GM19328 (cell line): ENCODE measurements at regions not wholly inside any gene's neighbourhood (a gene's known extent, or its start where the extent isn't known, plus 50 kb on each side); places are given as distances from the start of the nearest gene placed in this dataset.
"Not testable (repeated sequence)": the region's sequence is repeated elsewhere in the genome, so short reads cannot be mapped to it uniquely, and the experiment has no call there.

ENCODE experiments used
- ATAC-seq: cut with Tn5 transposase; IDR thresholded peaks from one replicate; pipeline ENCODE4 v1.9.1; 2021; ENCODE audit warnings: mild to moderate bottlenecking, moderate library complexity; ENCODE audit not compliant: unreplicated experiment

- no peak for ATAC-seq
Observed at GRCh38 chr21:35622612-35623011, 437.7 kb downstream of the SETD4 start.

GRCh38 chr21:35619184-35619583 lies 441.1 kb downstream of the SETD4 start:
- ATAC-seq: no peak

- no peak for ATAC-seq
Observed at GRCh38 chr21:35617491-35617890, 442.8 kb downstream of the SETD4 start.

GRCh38 chr21:35616090-35616489 lies 444.2 kb downstream of the SETD4 start:
- ATAC-seq: no peak

GRCh38 chr21:35615325-35615724 lies 445.0 kb downstream of the SETD4 start:
- no peak for ATAC-seq

DNA sequence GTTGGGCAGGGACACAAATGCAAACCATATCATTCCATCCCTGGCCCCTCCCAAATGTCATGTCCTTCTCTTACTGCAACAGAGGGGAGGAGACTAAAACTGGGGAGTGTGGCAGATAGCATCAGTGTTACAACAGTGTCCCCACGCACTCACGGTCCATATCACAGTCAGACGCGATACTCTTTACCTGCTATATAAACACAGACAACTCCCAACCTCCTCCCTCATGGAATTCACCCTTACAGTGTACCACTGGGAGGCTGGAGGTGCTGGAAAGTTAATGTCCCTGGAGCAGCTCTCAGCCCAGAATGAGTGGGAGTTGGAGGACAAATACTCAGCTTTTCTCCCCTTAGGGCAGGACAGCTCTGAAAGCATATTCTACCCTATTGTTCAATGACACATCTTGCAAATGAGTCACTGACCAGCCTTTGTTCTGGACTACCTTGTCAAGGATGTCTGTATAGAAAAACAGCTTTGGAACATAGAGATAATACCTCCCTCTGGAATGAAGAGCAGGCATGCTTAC lies 445.9 kb downstream of the SETD4 start:
- ATAC-seq: no peak

- no peak for ATAC-seq
Observed at GRCh38 chr21:35611708-35612132, 448.6 kb downstream of the SETD4 start.

DNA sequence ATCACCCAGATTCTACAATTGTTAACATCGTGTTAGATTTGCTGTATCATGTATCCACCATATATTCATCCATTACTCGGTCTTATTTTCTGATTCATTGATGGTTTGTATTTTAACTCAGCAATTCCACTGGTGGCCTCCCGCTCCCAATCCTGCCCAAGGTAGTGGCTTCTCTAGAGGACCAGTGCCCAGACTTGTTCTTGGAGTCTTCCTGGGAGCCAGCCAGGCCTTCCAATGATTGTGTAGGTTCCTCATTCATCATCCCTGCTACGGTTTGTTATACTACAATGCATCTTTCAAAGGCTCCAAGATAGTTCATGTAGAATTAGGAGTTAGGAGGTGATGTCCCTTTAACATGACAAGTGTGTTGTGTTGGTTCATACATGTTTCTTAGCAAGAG lies 451.1 kb downstream of the SETD4 start:
- ATAC-seq: no peak

DNA sequence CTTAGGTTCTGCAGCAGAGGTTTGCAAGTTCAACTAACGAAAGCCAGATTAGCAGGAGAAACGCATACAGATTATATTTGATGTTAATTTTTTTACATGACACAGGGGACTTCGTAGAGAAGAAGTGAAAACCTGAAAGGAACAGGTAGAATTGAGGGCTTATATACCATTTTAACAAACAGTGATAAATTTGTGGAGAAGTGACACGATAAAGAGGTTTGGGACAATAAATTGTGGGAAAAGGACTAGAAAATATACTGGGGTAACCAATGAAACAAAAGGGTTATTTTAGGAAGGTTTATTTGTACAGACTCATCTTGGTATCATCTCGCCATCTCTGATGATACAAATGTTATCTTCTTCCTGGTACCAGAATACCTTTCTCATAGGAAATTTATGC lies 452.9 kb downstream of the SETD4 start:
- no peak for ATAC-seq

GRCh38 chr21:35606578-35606977 lies 453.7 kb downstream of the SETD4 start:
- ATAC-seq: no peak

DNA sequence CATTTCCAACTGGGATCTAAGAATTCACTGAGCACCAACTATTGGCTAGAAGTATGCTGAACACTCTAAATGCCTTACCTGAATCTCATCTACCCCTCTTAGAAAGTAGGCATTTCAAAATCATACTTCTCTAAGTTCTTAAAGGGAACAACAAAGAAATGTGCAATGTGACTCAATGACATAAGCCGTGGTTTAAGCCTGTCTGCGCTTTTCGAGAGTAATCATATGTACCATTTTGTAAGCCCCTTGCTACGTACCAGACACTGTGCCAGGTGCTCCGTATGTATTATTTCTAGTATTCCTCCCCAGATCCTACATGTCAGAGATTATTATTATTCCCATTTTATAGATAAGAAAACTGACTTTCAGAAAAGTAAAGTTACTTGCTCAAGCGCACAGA lies 454.2 kb downstream of the SETD4 start:
- ATAC-seq: no peak

- ATAC-seq: no peak
Observed at GRCh38 chr21:35603494-35603893, 456.8 kb downstream of the SETD4 start.

DNA sequence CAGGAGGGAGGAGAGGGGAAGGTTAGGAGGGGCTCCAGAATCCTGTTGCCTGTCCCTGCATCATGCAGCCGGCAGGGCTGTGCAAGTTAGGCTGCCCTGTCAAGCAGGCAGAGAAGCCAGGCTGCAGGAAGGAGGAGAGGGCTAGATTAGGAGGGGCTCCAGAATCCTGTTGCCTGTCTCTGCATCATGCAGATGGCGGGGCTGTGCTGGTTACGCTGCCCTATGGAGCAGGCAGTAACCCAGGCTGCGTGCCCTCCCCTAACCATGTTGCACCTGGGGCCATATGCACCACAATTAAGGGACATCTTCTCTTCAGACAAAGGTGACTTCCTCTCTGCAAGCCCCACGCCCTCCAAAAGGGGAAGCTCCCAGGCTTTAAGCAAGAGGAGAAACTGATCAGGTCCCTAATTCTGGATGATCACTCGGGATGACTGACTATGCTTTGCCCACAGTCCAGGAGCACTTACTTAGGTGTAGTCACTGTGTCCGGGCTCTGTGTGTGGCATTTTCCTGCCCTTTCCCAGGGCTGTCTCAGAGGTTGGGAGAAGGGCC lies 457.4 kb downstream of the SETD4 start:
- no peak for ATAC-seq

DNA sequence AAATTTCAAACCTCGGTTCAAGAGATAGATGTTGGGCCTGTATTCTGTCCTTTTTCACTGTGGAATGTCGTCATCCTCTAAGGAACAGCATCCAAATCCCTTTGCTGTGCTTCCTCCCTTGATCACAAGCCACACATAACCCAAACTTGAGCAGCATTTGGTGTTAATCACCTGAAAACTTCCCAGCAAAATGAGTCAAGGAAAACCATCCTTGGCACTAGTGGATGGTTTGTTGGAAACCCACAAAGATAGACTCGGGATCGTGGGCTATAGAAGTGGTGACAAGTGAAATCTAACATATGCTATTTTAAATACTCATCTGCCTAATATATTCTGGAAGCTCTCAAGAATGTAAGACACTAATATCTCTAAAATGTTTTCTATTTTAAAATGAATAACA lies 459.1 kb downstream of the SETD4 start:
- ATAC-seq: no peak

GRCh38 chr21:35599164-35599563 lies 461.2 kb downstream of the SETD4 start:
- no peak for ATAC-seq

- ATAC-seq: no peak
Observed at GRCh38 chr21:35597750-35598339, 462.5 kb downstream of the SETD4 start.

DNA sequence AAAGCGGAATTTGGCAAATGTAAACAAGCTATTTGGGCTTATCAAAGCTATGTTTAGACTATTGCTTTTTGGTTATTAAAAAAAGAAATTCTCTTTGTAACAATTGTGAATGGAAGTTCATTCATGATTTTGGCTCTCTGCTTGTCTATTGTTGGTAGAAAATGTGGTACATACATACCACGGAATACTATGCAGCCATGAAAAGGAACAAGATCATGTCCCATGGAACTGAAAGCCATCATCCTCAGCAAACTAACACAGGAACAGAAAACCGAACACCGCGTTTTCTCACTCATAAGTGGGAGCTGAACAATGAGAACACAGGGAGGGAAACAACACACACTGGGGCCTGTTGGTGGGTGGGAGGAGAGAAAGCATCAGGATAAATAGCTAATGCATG lies 465.4 kb downstream of the SETD4 start:
- ATAC-seq: no peak

GRCh38 chr21:35593000-35593502 lies 467.3 kb downstream of the SETD4 start:
- ATAC-seq: no peak

DNA sequence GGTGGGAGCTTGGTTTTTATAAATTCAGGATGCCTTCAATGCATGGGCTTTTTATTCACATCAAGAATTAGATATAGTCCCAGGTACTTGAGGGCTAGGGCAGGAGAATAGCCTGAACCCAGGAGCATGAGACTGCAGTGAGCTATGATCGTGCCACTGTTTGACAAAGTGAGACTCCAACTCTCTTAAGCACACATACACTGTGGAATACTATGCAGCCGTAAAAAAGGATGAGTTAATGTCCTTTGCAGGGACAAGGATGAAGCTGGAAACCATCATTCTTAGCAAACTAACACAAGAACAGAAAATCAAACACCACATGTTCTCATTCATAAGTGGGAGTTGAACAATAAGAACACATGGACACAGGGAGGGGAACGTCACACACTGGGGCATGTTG lies 470.0 kb downstream of the SETD4 start:
- not testable (repeated sequence) for ATAC-seq

DNA sequence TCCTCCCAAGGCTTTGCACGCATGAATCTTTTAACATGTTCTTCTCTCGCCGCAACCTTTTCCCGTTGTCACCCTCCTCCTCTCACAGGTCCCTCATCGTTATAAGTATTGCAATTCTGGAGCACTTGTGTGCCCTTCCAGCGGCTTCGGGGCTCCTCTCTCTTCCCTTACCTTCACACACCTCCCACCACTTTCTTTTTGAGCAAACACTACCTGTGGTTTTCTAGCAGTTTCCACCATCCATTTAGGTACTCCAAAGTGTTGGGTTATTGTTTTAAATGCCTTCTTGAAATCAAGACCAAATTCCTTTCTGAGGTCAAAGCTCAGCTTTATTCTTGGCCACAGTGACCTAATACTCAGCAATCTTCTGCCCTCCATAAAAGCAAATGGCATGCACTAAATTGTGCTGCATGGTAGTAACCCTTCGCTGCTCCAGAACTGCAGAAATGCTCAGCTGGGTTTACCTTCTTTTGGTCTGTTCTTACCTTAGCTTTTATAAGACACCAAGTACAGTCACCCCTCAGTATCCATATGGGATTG lies 472.4 kb downstream of the SETD4 start:
- ATAC-seq: no peak

DNA sequence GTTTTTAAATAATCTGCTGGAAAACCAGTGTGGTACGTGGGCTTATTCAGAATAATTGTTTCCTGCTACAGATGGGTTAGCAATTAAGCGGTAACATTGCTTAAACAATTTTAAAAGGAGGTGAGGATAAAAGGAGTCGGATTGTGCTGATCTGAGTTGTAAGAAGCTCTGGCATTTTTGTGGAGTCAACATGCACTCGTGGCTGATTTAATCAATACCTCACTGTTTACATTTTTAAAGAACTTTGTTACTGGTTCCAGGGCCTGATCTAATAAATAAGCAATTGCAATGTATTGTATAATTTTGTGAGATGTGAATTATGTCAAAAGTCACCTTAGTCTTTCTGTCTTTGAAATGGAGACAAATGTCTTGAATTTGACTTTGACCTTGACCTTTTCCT lies 474.0 kb downstream of the SETD4 start:
- ATAC-seq: no peak

- ATAC-seq: no peak
Observed at GRCh38 chr21:35585878-35586277, 474.4 kb downstream of the SETD4 start.
